Sigmoid colon (tissue), 6 donors: ENCODE measurements at regions not wholly inside any gene's neighbourhood (a gene's known extent, or its start where the extent isn't known, plus 50 kb on each side); places are given as distances from the start of the nearest gene placed in this dataset.

Experiments
- DNase-seq: peaks from one replicate; pipeline ENCODE4 v3.0.0-alpha.2; 2019
- H3K27ac ChIP-seq, 4 donors: fragments of 200-600 bp; sonication (generic); one replicate each; pipeline ENCODE4 v1.5.1; 2016 to 2019; ENCODE audit warnings: mild to moderate bottlenecking in 1 of 4
- H3K27me3 ChIP-seq, 3 donors: fragments of 200-600 bp; sonication (generic); one replicate each; pipeline ENCODE4 v1.5.1; 2019; ENCODE audit warnings: mild to moderate bottlenecking in 1 of 3
- H3K36me3 ChIP-seq, 4 donors: fragments of 200-600 bp; sonication (generic); one replicate each; pipeline ENCODE4 v1.5.1; 2016 to 2019
- H3K4me1 ChIP-seq, 4 donors: fragments of 200-600 bp; sonication (generic); one replicate each; pipeline ENCODE4 v1.5.1; 2017 to 2019
- H3K4me3 ChIP-seq, 4 donors: fragments of 200-600 bp; sonication (generic); one replicate each; pipeline ENCODE4 v1.5.1; 2017 to 2019; ENCODE audit warnings: mild to moderate bottlenecking in 2 of 4, moderate library complexity in 1 of 4
- H3K9me3 ChIP-seq, 4 donors: fragments of 200-600 bp in 3 of 4; sonication (generic) in 3 of 4; one replicate each; pipeline versions ENCODE4 v1.5.1 to v1.6.1; 2013 to 2019
- CTCF ChIP-seq, 4 experiments: fragments of 450-650 bp in 3 of 4; fragments of 200-600 bp in 1 of 4; IDR thresholded peaks; one replicate each; pipeline ENCODE4 v1.5.1; 2016 to 2019; ENCODE audit warnings: antibody characterized with exemption in 4 of 4, mild to moderate bottlenecking in 3 of 4, moderate library complexity in 2 of 4
- EP300 ChIP-seq, 4 donors: sonication (generic); formaldehyde crosslinking; IDR thresholded peaks; one replicate each; pipeline ENCODE4 v1.6.1; 2017; ENCODE audit warnings: antibody characterized with exemption in 4 of 4
- POLR2A ChIP-seq, 2 donors: fragments of 450-650 bp; IDR thresholded peaks; one replicate each; pipeline ENCODE4 v1.6.1; 2016; ENCODE audit warnings: antibody characterized with exemption in 2 of 2, mild to moderate bottlenecking in 2 of 2, moderate library complexity in 2 of 2
- POLR2AphosphoS5 ChIP-seq, 4 donors: sonication (generic); formaldehyde crosslinking; IDR thresholded peaks; one replicate each; pipeline ENCODE4 v1.6.1; 2017; ENCODE audit warnings: antibody characterized with exemption in 4 of 4
- WGBS, 2 donors: extraction: QIAGEN DNeasy Blood & Tissue Kit; methylation state at CpG; one replicate each; pipeline ENCODE4 v1.1.7; 2013; 5-methylcytosine and 5-hydroxymethylcytosine counted together
- intact Hi-C: fragments of 100-400 bp; cut with DNase I; formaldehyde crosslinking; loops from one replicate; pipeline ENCODE4 v1.15.1; 2023
- donor health status: healthy with polysubstance abuse.
- donor health status: healthy.

- WGBS, 2 donors, result 35 to 53% methylated on average over 26 of the region's 26 CpGs
- Histone ChIP-seq H3K27ac (no peak overlapping the region), H3K27me3 (peaks cover 5 to 25% (median 5%) of the 10 kb centered on the region in 3 donors), H3K9me3 (no peaks in the 10 kb centered on the region), H3K36me3 (no peaks in the 10 kb centered on the region), H3K4me3 (no peak overlapping the region), H3K4me1 (no peaks in the 10 kb centered on the region)
- intact Hi-C loops, result no loop called here
- DNase-seq, result no peak
- TF ChIP-seq POLR2AphosphoS5 (IDR thresholded peaks at IDR 0.05), result no peak
- no peak for TF ChIP-seq POLR2A (IDR thresholded peaks at IDR 0.05)
- TF ChIP-seq EP300 (IDR thresholded peaks at IDR 0.05), result no peak
Measured at GRCh38 chr14:98162856-98163805, 1108.9 kb downstream of the BCL11B start.

GRCh38 chr14:98163873-98164272, 1108.1 kb downstream of the BCL11B start:
- no peak overlapping the region for H3K27ac ChIP-seq
- no peak for DNase-seq
- intact Hi-C loops, result no loop called here
- H3K4me1 ChIP-seq, result no peaks in the 10 kb centered on the region
- H3K4me3 ChIP-seq, result no peak overlapping the region
- TF ChIP-seq POLR2A (IDR thresholded peaks at IDR 0.05) (no peak), POLR2AphosphoS5 (IDR thresholded peaks at IDR 0.05) (no peak), EP300 (IDR thresholded peaks at IDR 0.05) (no peak), CTCF (IDR thresholded peaks at IDR 0.05) (no peak)
- H3K27me3 ChIP-seq, result peaks cover 5 to 27% (median 5%) of the 10 kb centered on the region in 3 donors
- 44 to 64% methylated on average over 3 of the region's 3 CpGs for WGBS, 2 donors
- H3K36me3 ChIP-seq, result no peaks in the 10 kb centered on the region
- H3K9me3 ChIP-seq, result no peaks in the 10 kb centered on the region

GRCh38 chr14:98165976-98166375, 1106.0 kb downstream of the BCL11B start:
- Histone ChIP-seq H3K4me3 (no peak overlapping the region), H3K36me3 (no peaks in the 10 kb centered on the region), H3K27ac (no peak overlapping the region), H3K27me3 (peaks cover 5 to 27% (median 5%) of the 10 kb centered on the region in 3 donors), H3K4me1 (no peaks in the 10 kb centered on the region), H3K9me3 (no peaks in the 10 kb centered on the region)
- 94 to 95% methylated on average over 9 of the region's 9 CpGs for WGBS, 2 donors
- no peak for DNase-seq
- intact Hi-C loops, result no loop called here
- TF ChIP-seq POLR2AphosphoS5 (IDR thresholded peaks at IDR 0.05) (no peak), CTCF (IDR thresholded peaks at IDR 0.05) (no peak), POLR2A (IDR thresholded peaks at IDR 0.05) (no peak)

- intact Hi-C loops, result no loop called here
- no peak for DNase-seq
- H3K4me3 ChIP-seq, result no peak overlapping the region
Measured at GRCh38 chr14:98167275-98167674, 1104.7 kb downstream of the BCL11B start.

More at GRCh38 chr14:98167275-98167674, 1104.7 kb downstream of the BCL11B start:
- Histone ChIP-seq H3K9me3 (no peaks in the 10 kb centered on the region), H3K4me1 (no peaks in the 10 kb centered on the region), H3K36me3 (no peaks in the 10 kb centered on the region), H3K27me3 (peaks cover 5 to 21% (median 5%) of the 10 kb centered on the region in 3 donors), H3K27ac (no peak overlapping the region)
- no peak for TF ChIP-seq POLR2A (IDR thresholded peaks at IDR 0.05)
- TF ChIP-seq POLR2AphosphoS5 (IDR thresholded peaks at IDR 0.05), result no peak
- TF ChIP-seq CTCF (IDR thresholded peaks at IDR 0.05), result no peak
- no peak for TF ChIP-seq EP300 (IDR thresholded peaks at IDR 0.05)
- 72 to 76% methylated on average over 10 of the region's 10 CpGs for WGBS, 2 donors
